ENCODE measurements at regions not wholly inside any gene's neighbourhood (a gene's known extent, or its start where the extent isn't known, plus 50 kb on each side); places are given as distances from the start of the nearest gene placed in this dataset.

DNA sequence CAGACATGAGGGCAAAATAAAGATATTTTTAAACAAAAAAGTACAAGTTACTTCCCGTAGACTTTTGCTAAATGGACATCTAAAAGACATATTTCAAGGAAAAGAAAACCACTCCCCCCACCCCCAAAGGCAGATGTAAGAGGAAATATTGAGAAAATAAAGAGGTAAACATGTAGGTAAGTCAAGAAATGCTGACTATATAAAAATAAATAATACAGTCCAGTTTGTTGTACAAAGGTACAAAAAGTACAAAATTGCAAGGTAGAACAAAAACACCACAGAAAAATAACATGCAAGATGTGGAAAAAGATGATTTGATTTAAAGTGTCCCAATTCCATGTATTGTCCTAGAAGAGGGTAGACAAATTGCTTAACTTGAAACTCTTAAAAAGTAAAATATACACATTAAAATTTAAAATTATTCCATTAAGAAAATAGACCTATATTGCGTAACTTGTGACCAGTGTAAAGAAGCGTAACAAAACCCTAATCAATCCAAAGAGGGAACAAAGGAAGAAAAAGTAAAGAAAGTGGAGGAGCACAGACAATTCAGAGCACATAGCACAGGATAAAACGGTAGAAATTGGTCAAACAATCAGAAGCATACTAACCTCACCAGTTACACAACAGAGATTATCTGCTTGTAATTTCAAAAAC is 58.4 kb upstream of the FAM216B start:
- DNase-seq, result no peak

GRCh38 chr13:42728507-42729180 is 52.7 kb upstream of the FAM216B start:
- DNase-seq, result no peak

DNA sequence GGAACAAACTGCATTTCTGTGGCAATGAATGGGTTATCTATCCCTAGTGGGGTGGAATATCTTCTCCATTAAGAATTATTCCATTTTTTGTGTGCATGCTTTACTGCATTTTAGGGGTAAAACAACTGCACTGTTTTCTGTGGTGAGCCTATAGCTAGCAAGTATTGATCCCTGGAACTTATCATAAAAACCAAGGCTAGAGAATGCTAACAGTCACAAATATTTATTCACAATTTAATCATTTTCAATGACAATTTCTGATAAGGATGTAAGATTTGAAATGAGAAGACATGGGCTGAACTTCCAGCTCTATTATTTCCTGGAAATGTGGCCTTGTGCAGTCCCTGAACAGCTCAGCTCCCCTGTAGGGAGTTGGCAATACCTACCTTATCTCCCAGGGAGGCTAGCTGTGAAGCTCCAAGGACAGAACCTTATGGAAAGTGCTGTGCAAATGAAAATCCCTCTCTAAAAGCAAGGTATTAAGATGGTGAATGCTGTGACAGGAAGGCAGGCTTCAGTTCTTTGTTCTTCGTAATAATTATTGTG is 51.5 kb upstream of the FAM216B start:
- DNase-seq, result no peak
